GM12878 (cell line): ENCODE measurements at regions not wholly inside any gene's neighbourhood (a gene's known extent, or its start where the extent isn't known, plus 50 kb on each side); places are given as distances from the start of the nearest gene placed in this dataset.

ENCODE experiments used
- BACH1 ChIP-seq: fragments of 450-650 bp; IDR thresholded peaks from 2 replicates; pipeline ENCODE4 v1.6.1; 2017; ENCODE audit warnings: mild to moderate bottlenecking, borderline replicate concordance
- BCL11A ChIP-seq: IDR thresholded peaks from 2 replicates; pipeline ENCODE4 v1.6.1; 2011; ENCODE audit warnings: low read depth, low read length
- BCLAF1 ChIP-seq: fragments of 450-650 bp; IDR thresholded peaks from 2 replicates; pipeline ENCODE4 v1.6.1; 2017; ENCODE audit warnings: antibody characterized with exemption, mild to moderate bottlenecking, moderate library complexity
- BRCA1 ChIP-seq: IDR thresholded peaks from 2 replicates; pipeline ENCODE4 v1.6.1; 2011; ENCODE audit warnings: low read depth, low read length, improper control_type of control experiment
- ESRRA ChIP-seq: IDR thresholded peaks from 2 replicates; pipeline ENCODE4 v1.6.1; 2012; ENCODE audit warnings: mild to moderate bottlenecking, low read length, improper control_type of control experiment
- MTA2 ChIP-seq: fragments of 450-650 bp; IDR thresholded peaks from 2 replicates; pipeline ENCODE4 v1.6.1; 2016; ENCODE audit warnings: low read depth, mild to moderate bottlenecking, moderate library complexity
- NR2C2 ChIP-seq: IDR thresholded peaks from 2 replicates; pipeline ENCODE4 v1.6.1; 2011; ENCODE audit warnings: borderline replicate concordance, low read depth; ENCODE audit not compliant: control insufficient read depth, insufficient read length
- POLR2A ChIP-seq: IDR thresholded peaks from 2 replicates; pipeline ENCODE4 v1.6.1; 2011; ENCODE audit warnings: low read depth, mild to moderate bottlenecking, low read length
- PRDM15 ChIP-seq: fragments of 450-650 bp; formaldehyde crosslinking; IDR thresholded peaks from 2 replicates; pipeline ENCODE4 v1.4.0; 2020; ENCODE audit warnings: mild to moderate bottlenecking, moderate library complexity
- RELB ChIP-seq: fragments of 450-650 bp; IDR thresholded peaks from 2 replicates; pipeline ENCODE4 v1.6.1; 2017; ENCODE audit warnings: low read depth, mild to moderate bottlenecking, moderate library complexity
- RUNX3 ChIP-seq: IDR thresholded peaks from 2 replicates; pipeline ENCODE4 v1.6.1; 2012; ENCODE audit warnings: low read length, inconsistent platforms
- SIN3A ChIP-seq: IDR thresholded peaks from 2 replicates; pipeline ENCODE4 v1.6.1; 2012; ENCODE audit warnings: low read depth, low read length, improper control_type of control experiment
- SPI1 ChIP-seq: IDR thresholded peaks from 2 replicates; pipeline ENCODE4 v1.6.1; 2011; ENCODE audit warnings: low read depth, mild to moderate bottlenecking, low read length, moderate library complexity, borderline replicate concordance; ENCODE audit not compliant: insufficient read depth
- TAF1 ChIP-seq: IDR thresholded peaks from 2 replicates; pipeline ENCODE4 v1.6.1; 2011; ENCODE audit warnings: mild to moderate bottlenecking, low read depth, low read length, borderline replicate concordance
- TCF7 ChIP-seq: IDR thresholded peaks from 2 replicates; pipeline ENCODE4 v1.6.1; 2014; ENCODE audit warnings: antibody characterized with exemption, borderline replicate concordance
- ZSCAN29 ChIP-seq: fragments of 450-650 bp; IDR thresholded peaks from 2 replicates; pipeline ENCODE4 v1.6.1; 2017; ENCODE audit warnings: mild to moderate bottlenecking, moderate library complexity
- TF ChIP-seq, protein P1 (sequence below): IDR thresholded peaks from 2 replicates; pipeline ENCODE4 v1.6.1; 2011; ENCODE audit warnings: mild to moderate bottlenecking, low read depth, low read length, moderate library complexity; ENCODE audit not compliant: insufficient replicate concordance

DNA sequence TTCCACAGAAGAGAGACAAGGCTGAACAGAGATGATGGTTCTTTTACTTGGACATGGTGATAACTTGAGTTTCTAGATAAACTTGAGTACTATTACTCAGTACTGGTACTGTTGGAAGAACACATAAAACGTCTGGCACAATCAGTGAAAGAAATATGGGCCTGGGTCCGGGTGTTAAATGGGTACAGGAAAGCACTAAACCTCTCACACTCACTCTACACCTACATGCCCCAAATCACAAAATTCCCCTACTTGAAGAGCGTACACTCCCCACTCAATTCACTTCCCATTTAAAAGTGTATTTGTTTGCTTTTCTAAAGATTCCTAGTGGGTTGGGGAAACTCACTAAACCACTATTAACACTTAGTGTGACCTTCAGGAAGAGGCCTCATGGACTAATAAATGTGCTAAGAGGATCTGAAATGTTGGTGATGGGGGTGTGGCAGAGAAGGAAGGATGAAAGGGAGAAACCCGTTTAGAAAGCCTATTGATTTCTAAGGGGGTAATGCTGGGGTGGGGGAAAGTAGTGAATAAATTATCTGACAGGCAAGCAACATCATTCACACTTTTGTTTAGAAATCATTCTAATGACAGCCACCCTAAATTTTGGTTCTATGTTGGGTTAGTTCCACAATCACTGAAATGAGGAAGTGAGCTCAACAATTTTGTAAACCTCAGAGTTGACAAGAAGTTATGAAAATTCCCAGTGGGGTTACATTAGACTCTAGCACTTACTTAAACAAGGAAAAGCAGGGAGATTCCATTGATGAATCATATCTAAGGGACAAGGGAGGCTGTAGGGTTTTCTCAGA lies 222.6 kb upstream of the MARCKS start (continued):
- TF ChIP-seq PRDM15 (CRISPR knock-in tag) (peak; percentile 62; the same call in 1 of the 2 replicates), ZSCAN29 (no peak), ESRRA (no peak), SPI1 (peak; percentile 99), SIN3A (no peak), TAF1 (no peak), BRCA1 (no peak), BCL11A (peak; percentile 87; the same call in 1 of the 2 replicates), POLR2A (0 out of 2 replicates have a peak, but pooled peaks have one; percentile 26), BCLAF1 (no peak), NR2C2 (no peak), RELB (peak; percentile 99), BACH1 (peak; percentile 53), TCF7 (no peak), MTA2 (peak; percentile 97), RUNX3 (peak; percentile 91)
- TF ChIP-seq, protein P1, sequence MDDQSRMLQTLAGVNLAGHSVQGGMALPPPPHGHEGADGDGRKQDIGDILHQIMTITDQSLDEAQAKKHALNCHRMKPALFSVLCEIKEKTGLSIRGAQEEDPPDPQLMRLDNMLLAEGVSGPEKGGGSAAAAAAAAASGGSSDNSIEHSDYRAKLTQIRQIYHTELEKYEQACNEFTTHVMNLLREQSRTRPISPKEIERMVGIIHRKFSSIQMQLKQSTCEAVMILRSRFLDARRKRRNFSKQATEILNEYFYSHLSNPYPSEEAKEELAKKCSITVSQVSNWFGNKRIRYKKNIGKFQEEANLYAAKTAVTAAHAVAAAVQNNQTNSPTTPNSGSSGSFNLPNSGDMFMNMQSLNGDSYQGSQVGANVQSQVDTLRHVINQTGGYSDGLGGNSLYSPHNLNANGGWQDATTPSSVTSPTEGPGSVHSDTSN = no peak
